ENCODE measurements at regions not wholly inside any gene's neighbourhood (a gene's known extent, or its start where the extent isn't known, plus 50 kb on each side); places are given as distances from the start of the nearest gene placed in this dataset.
"Not testable (repeated sequence)": the region's sequence is repeated elsewhere in the genome, so short reads cannot be mapped to it uniquely, and the experiment has no call there.

DNA sequence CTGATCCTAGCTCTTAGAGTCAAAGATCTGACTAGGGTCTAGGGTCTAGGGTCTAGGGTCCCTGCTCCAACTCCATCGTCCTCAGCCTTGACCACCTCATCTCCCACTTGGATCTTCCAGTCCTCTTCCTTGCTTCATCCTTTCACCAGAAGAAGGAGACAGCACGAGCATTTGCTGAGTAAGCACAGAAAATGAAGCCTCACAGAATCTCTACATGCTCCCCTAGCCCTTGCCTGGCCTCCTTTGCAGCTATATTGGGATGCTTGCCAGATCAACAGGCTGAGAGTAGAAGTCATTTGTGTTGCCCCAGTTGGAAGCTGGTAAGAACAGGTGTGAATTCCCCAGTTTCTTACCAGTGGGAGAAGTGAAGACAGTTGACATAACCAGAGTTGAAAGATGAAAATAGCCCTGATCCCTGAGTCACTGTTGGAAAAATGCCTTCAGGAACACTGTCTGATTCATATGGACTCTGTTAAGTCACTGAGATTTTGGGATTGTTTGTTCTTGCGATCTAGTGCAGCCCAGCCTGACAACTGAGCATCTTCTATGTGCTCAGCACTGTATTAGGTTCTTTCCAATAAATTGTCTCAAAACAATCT, 552.5 kb downstream of the INSC start:
- no peak for DNase-seq

- no peak for DNase-seq
Measured at GRCh38 chr11:15668718-15669117, 554.0 kb downstream of the INSC start.

DNA sequence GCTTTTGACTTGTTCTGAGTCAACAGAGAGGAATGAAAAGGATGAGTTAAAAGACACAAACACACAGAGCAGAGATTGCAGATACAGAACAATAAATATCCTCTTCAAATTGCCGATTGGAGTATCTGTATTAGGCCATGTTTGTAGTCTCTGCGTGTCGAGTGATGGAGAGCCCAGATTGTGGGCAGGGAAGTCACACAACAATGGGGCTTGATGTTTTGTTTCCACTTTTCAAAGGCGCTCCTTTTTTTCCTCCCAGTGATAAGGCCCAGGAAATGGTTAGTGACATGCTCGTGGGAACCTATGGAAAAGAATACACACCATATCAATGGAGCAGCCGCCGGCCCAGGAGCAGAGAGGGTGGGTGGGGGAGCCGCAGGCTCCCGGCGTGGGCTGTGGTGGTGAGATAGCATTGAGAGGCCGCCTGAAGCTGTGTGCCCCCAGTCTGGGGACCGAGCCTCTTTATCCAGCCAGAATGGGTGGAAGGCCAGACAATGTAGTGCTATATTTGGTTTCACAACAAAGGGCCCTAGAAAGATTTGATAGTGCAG, 555.9 kb downstream of the INSC start:
- DNase-seq, result no peak

- DNase-seq, result no peak
Measured at GRCh38 chr11:15671216-15671615, 556.5 kb downstream of the INSC start.

- DNase-seq, result no peak
Measured at GRCh38 chr11:15672825-15673224, 558.1 kb downstream of the INSC start.

DNA sequence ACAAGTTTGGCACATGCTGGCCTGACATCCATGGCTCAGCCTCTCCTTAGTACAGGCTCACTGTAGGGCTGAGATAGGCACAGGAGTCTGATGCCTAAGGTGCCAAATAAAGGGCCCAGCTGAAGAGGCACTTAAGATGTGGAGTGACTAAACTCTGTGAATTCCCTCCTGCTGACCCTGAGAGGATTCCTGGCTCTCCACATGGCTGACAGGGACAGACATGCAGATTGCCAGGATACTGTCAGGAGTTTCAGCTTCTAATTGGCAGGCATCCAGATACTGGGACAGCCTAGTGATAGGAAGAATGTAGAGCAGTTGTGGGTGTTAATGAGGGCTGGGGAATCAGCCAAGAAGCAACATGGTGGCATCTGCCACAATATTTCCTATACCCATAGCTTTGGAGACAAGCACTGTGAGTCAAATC, 558.7 kb downstream of the INSC start:
- DNase-seq, result peak; percentile 99

GRCh38 chr11:15674756-15675155, 560.0 kb downstream of the INSC start:
- no peak for DNase-seq

GRCh38 chr11:15675683-15676082, 561.0 kb downstream of the INSC start:
- no peak for DNase-seq

DNA sequence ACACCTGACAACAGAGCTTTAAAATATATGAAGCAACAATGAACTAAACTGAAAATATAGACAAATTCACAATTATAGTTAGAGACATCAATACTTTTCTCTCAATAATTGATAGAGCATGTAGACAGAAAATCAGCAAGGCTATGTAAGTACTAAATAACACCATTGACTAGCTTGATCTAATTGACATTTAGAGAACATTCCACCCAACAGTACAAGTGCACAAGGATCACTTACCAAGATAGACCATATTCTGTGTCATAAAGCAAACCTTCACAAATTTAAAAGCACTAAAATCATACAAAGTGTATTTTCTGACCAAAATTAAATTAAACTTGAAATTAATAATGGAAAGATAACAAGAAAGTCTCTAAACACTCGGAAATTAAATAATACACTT, 562.5 kb downstream of the INSC start:
- DNase-seq, result no peak

DNA sequence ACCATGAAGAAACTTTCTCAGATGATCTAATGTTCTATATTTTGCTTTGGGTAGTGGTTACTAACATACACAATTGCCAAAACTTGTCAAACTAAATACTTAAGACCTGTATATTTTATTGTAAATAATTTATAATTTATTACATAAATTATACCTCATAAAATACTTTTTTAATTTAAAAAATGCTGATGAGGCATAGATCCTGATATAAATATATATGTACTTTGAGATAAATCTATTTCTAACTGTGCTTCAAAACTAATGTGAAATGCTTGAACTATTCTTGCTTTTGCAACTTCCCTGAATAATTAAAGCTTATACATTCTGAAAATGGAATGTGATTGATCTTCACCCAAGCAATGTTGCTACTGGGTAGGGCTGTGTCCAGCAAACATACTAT, 568.8 kb downstream of the INSC start:
- no peak for DNase-seq

DNA sequence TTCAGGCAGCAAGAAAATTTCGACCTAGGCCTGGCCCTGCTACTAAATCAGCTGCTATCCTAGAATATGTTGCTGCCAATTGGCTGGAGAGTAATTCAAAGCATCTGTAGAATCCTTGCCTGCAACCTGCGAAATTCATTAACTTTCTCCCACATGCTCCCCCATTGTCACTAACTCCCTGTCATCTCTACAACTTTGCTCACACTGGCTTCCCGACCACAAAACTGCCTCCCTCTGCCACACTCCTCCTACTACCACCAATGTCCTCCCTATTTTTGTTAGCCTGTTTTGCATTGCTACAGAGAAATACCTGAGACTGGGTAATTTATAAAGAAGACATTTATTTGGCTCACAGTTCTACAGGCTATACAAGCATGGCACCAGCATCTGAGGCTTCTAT, 570.6 kb downstream of the INSC start:
- DNase-seq, result no peak

GRCh38 chr11:15686259-15686658, 571.5 kb downstream of the INSC start:
- not testable (repeated sequence) for DNase-seq

DNA sequence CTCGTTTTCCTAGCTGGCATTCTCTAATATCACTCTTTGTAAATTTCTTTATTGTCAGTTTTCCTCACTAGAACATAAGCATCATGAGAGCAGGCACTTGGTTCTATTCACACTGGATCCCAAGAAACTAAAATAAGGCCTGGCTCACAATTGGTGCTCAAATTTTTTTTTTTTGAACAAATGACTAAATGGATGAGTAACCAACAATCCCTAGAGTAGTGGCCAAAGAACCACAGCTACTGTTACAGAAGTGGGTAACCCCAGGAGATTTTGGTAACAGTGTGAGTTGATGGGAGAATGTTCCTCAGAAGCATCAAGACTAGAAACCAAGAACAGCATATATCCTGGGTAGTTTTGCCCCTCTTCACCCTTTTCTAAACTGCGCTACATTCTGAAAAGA, 572.6 kb downstream of the INSC start:
- DNase-seq, result no peak

- DNase-seq, result no peak
Measured at GRCh38 chr11:15688351-15688792, 573.6 kb downstream of the INSC start.

- DNase-seq, result no peak
Measured at GRCh38 chr11:15690320-15690719, 575.6 kb downstream of the INSC start.

- DNase-seq, result no peak
Measured at GRCh38 chr11:15692739-15693138, 578.0 kb downstream of the INSC start.

DNA sequence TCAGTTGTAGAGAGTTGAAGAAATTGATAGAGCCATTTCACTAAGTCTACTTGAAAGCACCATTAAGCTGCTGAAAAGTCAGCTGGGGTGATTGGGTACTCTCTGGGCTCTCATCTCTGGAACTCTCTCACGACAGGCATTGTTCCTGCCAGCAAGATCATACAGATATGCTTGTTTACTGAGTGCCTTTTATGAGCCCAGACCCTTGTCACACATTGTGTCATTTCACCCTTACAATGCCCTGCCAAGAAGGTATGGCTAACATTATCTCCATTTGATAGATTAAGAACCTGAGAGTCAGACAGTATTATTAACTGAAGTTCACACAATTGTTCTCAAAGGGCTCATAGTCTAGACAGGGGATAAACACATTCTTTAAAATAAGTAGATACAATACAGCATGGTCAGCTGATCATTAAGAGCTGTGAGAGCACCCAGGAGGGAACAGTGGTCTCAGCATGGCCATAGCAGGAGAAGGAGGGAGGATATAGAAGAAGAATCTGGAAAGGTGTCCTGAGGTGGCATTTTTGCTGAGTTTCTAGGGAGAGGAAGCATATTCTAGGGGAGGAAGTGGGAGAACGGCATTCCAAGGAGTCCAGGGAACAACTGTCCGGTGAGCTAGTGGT, 580.5 kb downstream of the INSC start:
- DNase-seq, result no peak

GRCh38 chr11:15696069-15696468, 581.3 kb downstream of the INSC start:
- no peak for DNase-seq

DNA sequence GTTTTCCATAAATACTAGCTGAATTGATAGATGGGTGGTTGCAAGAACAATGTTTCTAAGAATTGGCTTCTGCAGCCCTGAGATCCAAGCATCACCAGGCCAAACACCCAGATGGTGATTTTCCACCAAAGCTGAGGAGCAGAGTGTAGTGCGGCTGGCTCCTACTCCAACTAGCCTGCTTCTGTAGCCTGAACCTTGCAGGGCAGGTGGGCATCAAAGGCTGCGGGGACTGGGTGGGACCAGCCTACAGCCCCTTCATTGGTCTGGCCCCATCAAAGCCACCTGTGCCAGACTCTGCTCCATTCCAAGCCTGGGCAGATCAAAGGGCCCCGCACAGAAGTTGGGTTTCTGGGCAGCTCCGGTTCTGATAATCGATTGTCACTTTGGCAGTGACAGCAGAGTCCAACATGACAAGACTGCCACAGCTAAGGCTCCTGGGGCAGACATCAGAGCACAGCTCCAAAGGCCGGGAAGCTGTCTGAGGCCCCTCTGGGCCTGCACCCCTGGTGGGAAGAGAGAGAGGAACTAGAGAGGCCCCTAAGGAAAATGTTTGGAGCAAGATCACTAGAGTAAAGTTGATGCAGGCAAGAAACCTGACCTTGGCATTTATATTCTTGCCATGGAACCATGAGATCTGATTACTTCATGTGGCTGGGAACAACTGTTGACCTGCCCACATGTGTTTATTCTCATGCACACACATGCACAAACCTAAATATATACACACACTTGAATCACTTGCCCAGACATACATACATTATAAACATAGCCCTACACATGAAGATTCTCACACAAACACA, 582.9 kb downstream of the INSC start:
- DNase-seq, result no peak

DNA sequence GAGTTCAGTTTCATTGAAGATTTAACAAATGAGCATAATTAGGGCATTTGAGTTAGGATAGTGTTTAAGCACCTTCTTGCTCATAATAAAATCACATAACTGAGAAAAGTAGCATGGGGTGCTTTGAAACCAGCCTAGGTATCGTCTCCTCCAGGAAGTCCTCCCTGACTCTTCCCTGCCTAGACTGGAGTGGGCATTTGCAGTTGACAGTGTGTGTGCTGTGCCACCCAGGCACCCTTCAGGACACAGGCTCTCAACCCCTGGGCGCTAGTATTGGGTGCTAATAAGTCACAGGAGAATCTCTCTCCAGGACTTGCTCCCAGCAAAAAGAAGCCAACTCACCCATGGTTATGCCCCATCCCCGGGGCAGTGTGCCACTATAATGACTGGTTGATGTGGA, 584.1 kb downstream of the INSC start:
- no peak for DNase-seq

- DNase-seq, result no peak
Measured at GRCh38 chr11:15699978-15700377, 585.3 kb downstream of the INSC start.

- DNase-seq, result no peak
Measured at GRCh38 chr11:15700456-15700855, 585.7 kb downstream of the INSC start.

DNA sequence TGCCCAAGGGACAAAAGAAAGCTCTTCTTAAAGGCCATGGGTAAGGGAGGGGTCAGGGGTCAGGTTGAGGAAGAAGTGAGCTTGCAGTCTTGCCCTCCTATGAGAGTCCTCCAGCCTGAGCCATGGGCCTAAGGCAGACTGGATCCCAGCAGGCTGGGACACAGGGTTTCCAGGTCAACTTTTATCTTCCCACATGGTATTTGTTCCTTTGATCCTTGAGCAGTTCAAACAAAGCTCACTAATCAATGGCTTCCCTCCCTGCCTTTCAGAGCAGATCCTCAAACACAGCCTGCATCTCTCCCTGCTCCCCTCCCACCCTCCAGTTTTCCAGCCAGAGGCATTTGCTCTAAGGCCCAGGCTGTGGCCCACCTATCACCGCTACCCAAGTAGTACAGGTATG, 589.3 kb downstream of the INSC start:
- DNase-seq, result no peak

GRCh38 chr11:15704556-15704955, 589.8 kb downstream of the INSC start:
- DNase-seq, result no peak

All from NCI-H446 treated with DMSO at 0.1 percent for 48 hours (cell line).